Gastroesophageal sphincter (tissue), 2 donors: ENCODE measurements at regions not wholly inside any gene's neighbourhood (a gene's known extent, or its start where the extent isn't known, plus 50 kb on each side); places are given as distances from the start of the nearest gene placed in this dataset.
"Not testable (repeated sequence)": the region's sequence is repeated elsewhere in the genome, so short reads cannot be mapped to it uniquely, and the experiment has no call there.

Experiments
- EP300 ChIP-seq: sonication (generic); formaldehyde crosslinking; IDR thresholded peaks from one replicate; pipeline ENCODE4 v1.6.1; 2017; ENCODE audit warnings: antibody characterized with exemption, mild to moderate bottlenecking
- POLR2AphosphoS5 ChIP-seq: sonication (generic); formaldehyde crosslinking; IDR thresholded peaks from one replicate; pipeline ENCODE4 v1.6.1; 2017; ENCODE audit warnings: antibody characterized with exemption

- not testable (repeated sequence) for TF ChIP-seq EP300, POLR2AphosphoS5
Measured at GRCh38 chr15:96170616-96170978, 159.9 kb upstream of the NR2F2 start.
